Hepatocyte (in vitro differentiated cells): ENCODE measurements at regions not wholly inside any gene's neighbourhood (a gene's known extent, or its start where the extent isn't known, plus 50 kb on each side); places are given as distances from the start of the nearest gene placed in this dataset.

Experiments
- EZH2 ChIP-seq: fragments of 200-600 bp; sonication (generic); IDR thresholded peaks from 2 replicates; pipeline ENCODE4 v1.6.1; 2016; ENCODE audit warnings: antibody characterized with exemption, mild to moderate bottlenecking, borderline replicate concordance
- EZH2phosphoT487 ChIP-seq: fragments of 200-600 bp; sonication (generic); IDR thresholded peaks from one replicate; pipeline ENCODE4 v1.6.1; 2018; ENCODE audit warnings: antibody characterized with exemption, mild to moderate bottlenecking, low read depth, moderate library complexity; ENCODE audit not compliant: unreplicated experiment, severe bottlenecking
- TF ChIP-seq, protein P1 (sequence below): fragments of 200-600 bp; sonication (generic); IDR thresholded peaks from 2 replicates; pipeline ENCODE4 v1.5.1; 2016; ENCODE audit warnings: antibody characterized with exemption, mild to moderate bottlenecking; ENCODE audit not compliant: poor library complexity

DNA sequence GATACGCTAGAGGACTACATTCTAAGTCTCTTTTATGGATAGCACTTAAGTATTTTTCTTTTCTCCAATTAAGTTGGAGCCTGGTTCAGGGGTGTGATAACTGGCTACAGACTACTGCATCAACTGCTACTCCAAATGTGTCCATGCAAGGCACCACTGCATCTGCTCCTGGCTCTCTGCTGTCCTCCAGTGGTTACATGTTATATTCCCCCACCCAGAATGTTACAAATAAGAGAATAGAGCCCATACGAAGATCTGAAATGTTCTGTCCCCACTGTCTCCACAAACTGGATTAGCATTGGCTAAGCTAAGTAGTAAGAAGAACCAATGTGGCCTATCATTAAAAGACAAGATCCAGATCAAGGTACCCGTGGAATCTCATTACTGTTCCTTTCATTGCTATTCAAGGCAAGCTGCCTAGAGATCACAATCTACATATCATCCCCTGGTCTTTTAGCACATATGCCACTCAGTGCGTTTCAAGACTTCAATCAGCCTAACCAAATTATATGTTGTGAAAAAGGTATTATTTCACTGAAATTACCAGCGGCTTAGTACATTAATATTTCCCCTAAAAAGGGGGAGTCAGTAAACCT lies 308.3 kb upstream of the SLC8A1 start:
- TF ChIP-seq, protein P1, sequence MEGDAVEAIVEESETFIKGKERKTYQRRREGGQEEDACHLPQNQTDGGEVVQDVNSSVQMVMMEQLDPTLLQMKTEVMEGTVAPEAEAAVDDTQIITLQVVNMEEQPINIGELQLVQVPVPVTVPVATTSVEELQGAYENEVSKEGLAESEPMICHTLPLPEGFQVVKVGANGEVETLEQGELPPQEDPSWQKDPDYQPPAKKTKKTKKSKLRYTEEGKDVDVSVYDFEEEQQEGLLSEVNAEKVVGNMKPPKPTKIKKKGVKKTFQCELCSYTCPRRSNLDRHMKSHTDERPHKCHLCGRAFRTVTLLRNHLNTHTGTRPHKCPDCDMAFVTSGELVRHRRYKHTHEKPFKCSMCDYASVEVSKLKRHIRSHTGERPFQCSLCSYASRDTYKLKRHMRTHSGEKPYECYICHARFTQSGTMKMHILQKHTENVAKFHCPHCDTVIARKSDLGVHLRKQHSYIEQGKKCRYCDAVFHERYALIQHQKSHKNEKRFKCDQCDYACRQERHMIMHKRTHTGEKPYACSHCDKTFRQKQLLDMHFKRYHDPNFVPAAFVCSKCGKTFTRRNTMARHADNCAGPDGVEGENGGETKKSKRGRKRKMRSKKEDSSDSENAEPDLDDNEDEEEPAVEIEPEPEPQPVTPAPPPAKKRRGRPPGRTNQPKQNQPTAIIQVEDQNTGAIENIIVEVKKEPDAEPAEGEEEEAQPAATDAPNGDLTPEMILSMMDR = peak; percentile 50
- TF ChIP-seq EZH2 (no peak), EZH2phosphoT487 (no peak)
